M059J (cell line): ENCODE measurements at regions not wholly inside any gene's neighbourhood (a gene's known extent, or its start where the extent isn't known, plus 50 kb on each side); places are given as distances from the start of the nearest gene placed in this dataset.

Experiments used
- DNase-seq: peaks from one replicate; pipeline ENCODE4 v3.0.0-alpha.2; 2012; ENCODE audit warnings: low read depth

- DNase-seq: no peak
Measured at GRCh38 chr4:8796096-8796495, 75.5 kb downstream of the HMX1 start.

DNA sequence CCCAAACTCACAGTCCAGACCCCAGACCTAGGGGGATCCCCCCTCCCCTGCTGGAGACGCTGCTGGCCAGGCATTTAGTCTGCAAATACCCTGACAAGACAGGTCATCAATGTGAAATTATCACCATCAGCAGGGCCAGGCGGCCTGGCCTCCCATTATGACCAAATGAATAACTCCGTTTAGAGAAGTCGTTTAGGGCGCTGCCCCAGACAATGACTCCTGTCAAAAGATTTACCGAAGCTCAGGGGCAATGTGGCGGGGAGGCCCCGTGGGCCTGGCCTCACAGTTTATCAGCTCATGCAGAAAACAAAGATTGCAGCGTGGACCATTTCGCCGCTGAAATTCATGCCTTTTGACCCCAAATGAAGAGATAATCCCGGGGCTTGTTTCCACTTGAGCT lies 76.5 kb downstream of the HMX1 start:
- DNase-seq: no peak

- no peak for DNase-seq
Measured at GRCh38 chr4:8794491-8794890, 77.1 kb downstream of the HMX1 start.

DNA sequence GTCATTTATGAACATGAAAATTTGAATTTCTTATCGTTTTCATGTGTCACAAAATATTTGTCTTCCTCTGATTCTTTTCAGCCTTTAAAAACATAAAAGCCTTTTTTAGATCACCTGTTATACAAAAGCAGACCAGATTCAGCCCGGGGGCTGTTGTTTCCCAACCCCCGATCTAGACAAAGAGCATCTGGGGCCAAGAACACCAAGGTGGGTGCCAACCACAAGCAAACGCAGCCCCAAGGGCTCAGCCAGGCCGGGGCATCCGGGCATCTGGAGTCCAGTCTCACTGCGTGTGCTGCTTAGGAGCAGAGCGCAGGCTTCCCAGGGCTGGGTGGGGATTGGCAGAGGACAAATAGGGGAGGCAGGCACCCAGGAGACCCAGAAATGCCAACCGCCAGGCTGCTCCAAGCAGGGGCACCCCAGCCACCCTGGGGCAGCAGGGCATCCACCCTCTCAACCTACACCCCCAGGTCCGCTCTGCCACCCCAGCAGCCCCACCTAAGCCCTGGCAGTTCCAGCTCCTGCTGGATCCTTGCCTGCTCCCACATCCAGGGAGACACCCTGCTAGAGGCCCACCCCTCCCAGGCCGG lies 78.0 kb downstream of the HMX1 start:
- DNase-seq: no peak

GRCh38 chr4:8792491-8792890 lies 79.1 kb downstream of the HMX1 start:
- DNase-seq: no peak

DNA sequence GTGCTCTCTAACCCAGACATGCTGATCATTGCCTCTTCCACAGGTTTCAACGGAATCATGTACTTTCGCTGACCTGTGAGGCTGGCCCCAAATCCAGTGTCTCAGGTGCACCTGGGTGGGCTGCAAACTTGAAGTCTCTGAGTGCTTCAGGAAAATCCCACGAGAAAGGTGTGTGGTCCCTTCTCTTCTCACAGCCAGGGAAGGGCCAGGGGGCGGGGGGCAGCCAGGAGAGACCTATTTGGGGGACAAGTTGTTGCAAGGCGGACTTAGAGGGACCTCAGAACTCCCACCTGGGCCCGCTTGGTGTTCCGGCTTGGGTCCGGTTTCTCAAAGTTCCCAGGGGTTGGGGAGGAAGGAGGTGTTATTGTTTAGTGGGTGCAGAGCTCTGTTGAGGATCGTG lies 80.0 kb downstream of the HMX1 start:
- DNase-seq: no peak

- no peak for DNase-seq
Measured at GRCh38 chr4:8790749-8791148, 80.9 kb downstream of the HMX1 start.

DNA sequence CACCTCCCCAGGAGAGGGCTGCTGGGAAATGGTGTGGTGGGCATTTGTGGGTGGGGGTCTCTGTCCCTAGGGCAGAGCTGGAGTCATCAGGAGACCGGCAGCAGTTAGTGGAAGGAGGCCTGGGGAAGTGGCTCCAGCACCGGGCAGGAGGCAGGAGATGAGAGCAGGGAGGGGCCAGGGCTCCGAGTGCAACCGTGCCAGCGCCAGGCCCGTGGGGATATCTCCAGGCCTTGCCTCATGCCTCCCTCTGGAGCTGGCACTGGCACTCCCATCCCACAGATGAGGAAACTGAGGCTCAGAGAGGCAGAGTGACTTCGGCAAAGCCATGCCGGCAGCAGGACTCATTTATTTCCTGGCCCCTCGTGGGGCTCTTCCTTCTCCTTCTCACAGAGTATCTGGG lies 83.5 kb downstream of the HMX1 start:
- no peak for DNase-seq

DNA sequence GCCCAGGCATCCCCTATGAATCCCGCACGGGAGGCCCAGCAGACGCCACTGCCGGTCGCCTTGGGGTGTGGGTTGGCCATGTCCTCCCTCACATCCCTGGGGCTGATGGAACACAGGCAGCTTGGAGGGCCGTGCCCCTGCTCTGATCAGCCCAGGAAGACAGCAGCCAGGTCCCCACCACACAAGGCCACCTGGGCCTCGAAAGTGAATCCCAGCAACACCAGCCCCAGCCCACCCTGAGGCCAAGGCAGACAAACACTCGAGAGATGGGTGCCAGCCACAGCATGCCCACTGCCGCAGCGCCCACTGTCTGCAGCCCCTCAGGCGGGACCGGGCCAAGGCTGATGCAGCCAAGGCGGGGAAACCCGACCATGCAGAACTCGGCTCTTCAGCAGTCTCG lies 85.5 kb downstream of the HMX1 start:
- DNase-seq: no peak

- no peak for DNase-seq
Measured at GRCh38 chr4:8785656-8786142, 85.9 kb downstream of the HMX1 start.

- DNase-seq: no peak
Measured at GRCh38 chr4:8783736-8784135, 87.9 kb downstream of the HMX1 start.

- DNase-seq: no peak
Measured at GRCh38 chr4:8782135-8782534, 89.5 kb downstream of the HMX1 start.

GRCh38 chr4:8781641-8782040 lies 90.0 kb downstream of the HMX1 start:
- no peak for DNase-seq

DNA sequence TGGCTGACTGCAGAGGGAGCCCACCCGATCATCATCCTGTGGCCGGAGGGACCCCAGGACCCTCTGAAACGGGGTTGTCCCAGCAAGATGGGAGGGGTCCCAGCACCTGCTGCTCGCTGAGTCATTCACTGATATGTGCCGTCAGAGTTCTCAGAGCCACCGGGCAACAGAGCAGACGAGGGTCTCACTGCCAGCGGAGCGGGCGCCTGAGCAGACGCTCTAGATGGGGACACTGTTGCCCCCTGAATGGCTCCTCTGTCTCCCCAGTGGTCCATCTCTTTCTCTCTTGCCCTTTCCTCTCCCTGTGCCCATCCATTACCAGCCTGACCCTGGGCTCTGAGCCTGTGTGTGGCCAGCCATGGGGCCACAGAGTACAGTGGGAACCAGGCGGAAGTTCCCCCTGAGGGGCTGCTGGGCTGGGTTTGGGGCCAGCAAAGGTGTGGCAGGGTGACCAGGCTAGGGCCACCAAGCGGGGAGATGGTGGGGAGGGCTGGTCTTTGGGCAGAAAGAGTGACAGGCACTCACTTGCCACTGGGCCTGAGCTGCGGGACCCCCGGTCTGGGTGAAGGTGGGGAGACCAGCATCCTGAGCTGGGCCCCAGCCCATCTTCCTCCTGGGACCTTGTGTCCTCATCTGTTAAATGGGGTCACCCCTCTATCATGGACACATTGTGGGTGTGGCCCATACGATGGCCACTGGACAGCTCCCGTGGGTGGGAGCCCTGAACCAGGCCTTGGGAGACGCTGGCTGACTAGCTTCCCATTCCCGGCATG lies 90.9 kb downstream of the HMX1 start:
- no peak for DNase-seq

GRCh38 chr4:8780086-8780485 lies 91.6 kb downstream of the HMX1 start:
- no peak for DNase-seq

GRCh38 chr4:8779490-8779932 lies 92.1 kb downstream of the HMX1 start:
- no peak for DNase-seq

GRCh38 chr4:8778760-8779159 lies 92.9 kb downstream of the HMX1 start:
- DNase-seq: no peak

DNA sequence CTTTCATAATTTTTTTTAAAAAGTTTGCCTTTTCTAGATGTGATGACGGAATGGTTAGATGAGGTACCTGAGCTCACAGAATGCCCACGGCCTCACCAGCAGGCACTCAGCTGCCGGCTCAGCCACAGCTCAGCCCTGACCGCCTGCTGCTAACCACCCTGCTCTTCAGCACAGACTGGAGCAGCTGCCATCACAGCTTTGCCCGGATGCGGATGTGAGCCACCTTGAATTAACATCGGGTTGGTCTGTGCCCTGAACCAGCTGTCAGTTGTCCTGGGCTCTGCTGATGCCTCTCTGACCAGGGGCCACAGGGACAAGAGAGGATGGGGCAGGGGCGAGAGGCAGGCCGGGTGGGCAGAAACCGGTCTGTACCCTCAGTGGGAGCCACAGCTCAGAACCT lies 93.3 kb downstream of the HMX1 start:
- no peak for DNase-seq

DNA sequence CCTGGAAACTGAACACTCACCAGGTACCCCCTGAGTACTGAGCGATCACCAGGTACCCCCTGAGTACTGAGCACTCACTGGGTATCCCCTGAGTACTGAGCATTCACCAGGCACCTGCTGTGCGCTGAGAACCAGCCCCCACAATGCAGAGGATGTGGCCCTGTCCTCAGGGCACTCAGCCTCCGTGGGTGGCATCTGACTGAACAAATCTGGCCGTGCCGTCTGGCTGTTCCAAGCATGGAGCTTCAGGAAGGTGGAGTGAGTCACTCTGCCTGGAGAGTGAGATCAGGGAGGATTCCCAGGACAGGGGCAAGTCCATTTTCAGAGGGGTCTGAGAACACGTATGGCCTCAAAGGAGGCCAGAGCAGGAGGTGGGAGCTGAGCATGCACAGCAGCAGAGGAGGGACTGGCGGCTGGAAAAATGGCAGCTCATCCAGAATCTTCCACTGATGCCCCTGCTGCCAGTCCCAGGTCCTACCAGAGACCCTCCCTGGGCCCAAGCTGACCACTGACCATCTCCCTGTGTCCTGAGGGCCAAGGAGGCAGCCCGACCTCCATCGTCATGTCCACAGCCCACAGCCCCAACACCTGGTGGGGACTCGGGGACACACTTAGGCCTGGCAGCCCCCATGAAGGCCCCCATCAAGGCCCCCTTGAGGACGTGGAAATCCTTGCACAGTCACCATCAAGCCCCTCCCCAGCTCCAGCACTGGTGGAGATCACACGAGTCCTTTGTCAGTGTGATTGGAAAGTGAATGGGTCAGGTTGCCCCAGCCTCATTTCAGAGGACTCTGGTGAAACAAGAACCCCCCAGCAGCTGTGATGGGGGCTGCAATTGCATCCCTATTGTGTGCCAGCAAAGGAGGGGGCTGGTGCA lies 94.1 kb downstream of the HMX1 start:
- DNase-seq: peak; percentile 67

GRCh38 chr4:8776366-8776765 lies 95.3 kb downstream of the HMX1 start:
- DNase-seq: no peak

- no peak for DNase-seq
Measured at GRCh38 chr4:8775751-8776355, 95.8 kb downstream of the HMX1 start.

DNA sequence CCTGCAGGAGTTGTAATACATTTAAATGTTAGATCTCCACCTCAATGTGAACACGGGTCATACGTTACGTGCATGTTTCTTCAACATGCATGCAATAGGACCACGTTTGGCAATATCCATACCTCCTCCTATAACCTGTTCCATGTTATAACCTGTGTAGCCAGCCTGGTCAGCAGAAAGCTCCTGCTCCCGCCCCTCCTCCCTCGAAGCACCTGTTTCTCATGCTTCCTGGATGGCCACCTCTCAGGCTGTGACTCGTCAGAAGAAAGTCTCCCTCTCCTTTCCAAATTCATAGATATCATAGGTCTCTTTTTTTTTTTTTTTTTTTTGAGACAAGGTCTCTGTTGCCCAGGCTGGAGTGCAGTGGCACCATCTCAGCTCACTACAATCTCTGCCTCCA lies 96.5 kb downstream of the HMX1 start:
- no peak for DNase-seq
